Transverse colon (tissue), 4 donors: ENCODE measurements at regions not wholly inside any gene's neighbourhood (a gene's known extent, or its start where the extent isn't known, plus 50 kb on each side); places are given as distances from the start of the nearest gene placed in this dataset.

Experiments
- POLR2A ChIP-seq: fragments of 450-650 bp; IDR thresholded peaks from one replicate; pipeline ENCODE4 v1.6.1; 2016; ENCODE audit warnings: antibody characterized with exemption, mild to moderate bottlenecking, moderate library complexity
- POLR2AphosphoS5 ChIP-seq, 3 donors: sonication (generic); formaldehyde crosslinking; IDR thresholded peaks; one replicate each; pipeline ENCODE4 v1.6.1; 2016; ENCODE audit warnings: antibody characterized with exemption in 3 of 3
- TF ChIP-seq, protein P1 (sequence below), 5 experiments: fragments of 200-600 bp in 3 of 5; fragments of 450-650 bp in 2 of 5; sonication (generic) in 3 of 5; IDR thresholded peaks; 1 replicate in 2 of 5; 2 replicates in 3 of 5; pipeline ENCODE4 v1.5.1; 2016 to 2017; ENCODE audit warnings: antibody characterized with exemption in 5 of 5, inconsistent platforms in 3 of 5, mild to moderate bottlenecking in 2 of 5, moderate library complexity in 1 of 5

DNA sequence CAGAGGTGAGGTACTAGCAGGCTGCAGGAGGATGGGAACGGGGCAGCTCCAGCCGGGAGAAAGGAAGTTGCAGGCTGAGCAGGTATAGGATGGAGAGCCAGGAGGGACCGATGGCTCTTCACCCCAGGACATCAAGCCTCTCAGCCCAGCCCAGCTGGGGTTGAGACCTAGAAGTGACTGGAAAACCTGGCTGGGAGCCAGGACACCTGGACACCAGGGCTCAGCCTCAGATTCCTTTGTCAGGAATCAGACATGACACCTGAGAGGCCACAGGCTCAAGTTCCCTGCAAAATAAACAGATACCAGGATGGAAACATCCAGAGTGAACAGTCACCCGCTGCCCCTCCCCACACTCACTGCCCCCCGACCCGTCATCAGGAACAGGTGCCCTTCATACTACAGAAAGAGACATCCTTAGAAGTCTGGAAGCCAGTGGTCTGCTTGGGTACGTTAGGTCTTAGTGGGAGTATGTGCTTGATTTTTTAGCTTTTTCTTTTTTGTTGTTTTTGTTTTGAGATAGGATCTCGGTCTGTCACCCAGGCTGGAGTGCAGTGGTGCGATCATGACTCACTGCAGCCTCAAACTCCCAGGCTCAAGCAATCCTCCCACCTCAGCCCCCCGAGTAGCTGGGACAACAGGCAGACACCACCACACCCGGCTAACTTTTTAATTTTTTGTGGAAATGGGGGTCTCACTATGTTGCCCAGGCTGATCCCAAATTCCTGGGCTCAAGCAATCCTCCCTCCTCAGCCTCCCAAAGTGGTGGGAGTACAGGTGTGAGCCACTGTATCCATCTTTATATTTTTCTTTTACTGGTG is 74.5 kb upstream of the CALM2 start:
- TF ChIP-seq, protein P1, sequence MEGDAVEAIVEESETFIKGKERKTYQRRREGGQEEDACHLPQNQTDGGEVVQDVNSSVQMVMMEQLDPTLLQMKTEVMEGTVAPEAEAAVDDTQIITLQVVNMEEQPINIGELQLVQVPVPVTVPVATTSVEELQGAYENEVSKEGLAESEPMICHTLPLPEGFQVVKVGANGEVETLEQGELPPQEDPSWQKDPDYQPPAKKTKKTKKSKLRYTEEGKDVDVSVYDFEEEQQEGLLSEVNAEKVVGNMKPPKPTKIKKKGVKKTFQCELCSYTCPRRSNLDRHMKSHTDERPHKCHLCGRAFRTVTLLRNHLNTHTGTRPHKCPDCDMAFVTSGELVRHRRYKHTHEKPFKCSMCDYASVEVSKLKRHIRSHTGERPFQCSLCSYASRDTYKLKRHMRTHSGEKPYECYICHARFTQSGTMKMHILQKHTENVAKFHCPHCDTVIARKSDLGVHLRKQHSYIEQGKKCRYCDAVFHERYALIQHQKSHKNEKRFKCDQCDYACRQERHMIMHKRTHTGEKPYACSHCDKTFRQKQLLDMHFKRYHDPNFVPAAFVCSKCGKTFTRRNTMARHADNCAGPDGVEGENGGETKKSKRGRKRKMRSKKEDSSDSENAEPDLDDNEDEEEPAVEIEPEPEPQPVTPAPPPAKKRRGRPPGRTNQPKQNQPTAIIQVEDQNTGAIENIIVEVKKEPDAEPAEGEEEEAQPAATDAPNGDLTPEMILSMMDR (IDR thresholded peaks at IDR 0.05) = no peak
- no peak for TF ChIP-seq POLR2A
- no peak for TF ChIP-seq POLR2AphosphoS5 (IDR thresholded peaks at IDR 0.05)
